Testis (tissue), 2 donors: ENCODE measurements at regions not wholly inside any gene's neighbourhood (a gene's known extent, or its start where the extent isn't known, plus 50 kb on each side); places are given as distances from the start of the nearest gene placed in this dataset.

Experiments used
- CTCF ChIP-seq, 3 experiments: fragments of 450-650 bp in 2 of 3; fragments of 200-600 bp in 1 of 3; sonication (generic) in 1 of 3; IDR thresholded peaks; one replicate each; pipeline ENCODE4 v1.5.1; 2016 to 2019; ENCODE audit warnings: antibody characterized with exemption in 3 of 3, mild to moderate bottlenecking in 2 of 3, moderate library complexity in 1 of 3
- POLR2A ChIP-seq: fragments of 450-650 bp; IDR thresholded peaks from one replicate; pipeline ENCODE4 v1.6.1; 2017; ENCODE audit warnings: antibody characterized with exemption, mild to moderate bottlenecking, moderate library complexity

GRCh38 chr9:87812375-87813118 is 70.1 kb upstream of the SPATA31E1 start:
- TF ChIP-seq POLR2A = no peak
- peak; percentile 50 to 76 (median 66) for TF ChIP-seq CTCF (IDR thresholded peaks at IDR 0.05)
